ELR (cell line): ENCODE measurements at regions not wholly inside any gene's neighbourhood (a gene's known extent, or its start where the extent isn't known, plus 50 kb on each side); places are given as distances from the start of the nearest gene placed in this dataset.
"Not testable (repeated sequence)": the region's sequence is repeated elsewhere in the genome, so short reads cannot be mapped to it uniquely, and the experiment has no call there.

Source experiments
- DNase-seq: peaks from one replicate; pipeline ENCODE4 v3.0.0-alpha.2; 2015; ENCODE audit warnings: low read depth

GRCh38 chr12:42759622-42760273 is 170.2 kb upstream of the PRICKLE1 start:
- no peak for DNase-seq

- DNase-seq = no peak
Measured at GRCh38 chr12:42758806-42759205, 169.3 kb upstream of the PRICKLE1 start.

- DNase-seq = no peak
Measured at GRCh38 chr12:42757624-42758119, 168.1 kb upstream of the PRICKLE1 start.

- DNase-seq = peak; percentile 91
Measured at GRCh38 chr12:42756841-42757623, 167.5 kb upstream of the PRICKLE1 start.

- no peak for DNase-seq
Measured at GRCh38 chr12:42750356-42750755, 160.8 kb upstream of the PRICKLE1 start.

- no peak for DNase-seq
Measured at GRCh38 chr12:42749239-42749638, 159.7 kb upstream of the PRICKLE1 start.

- DNase-seq = peak; percentile 29
Measured at GRCh38 chr12:42744539-42745182, 155.1 kb upstream of the PRICKLE1 start.

GRCh38 chr12:42742716-42743115 is 153.2 kb upstream of the PRICKLE1 start:
- no peak for DNase-seq

- DNase-seq = peak; percentile 77
Measured at GRCh38 chr12:42741771-42742510, 152.4 kb upstream of the PRICKLE1 start.

GRCh38 chr12:42741091-42741490 is 151.5 kb upstream of the PRICKLE1 start:
- DNase-seq = no peak

- no peak for DNase-seq
Measured at GRCh38 chr12:42737398-42737797, 147.9 kb upstream of the PRICKLE1 start.

- no peak for DNase-seq
Measured at GRCh38 chr12:42735861-42736361, 146.4 kb upstream of the PRICKLE1 start.

- DNase-seq = no peak
Measured at GRCh38 chr12:42733911-42734310, 144.4 kb upstream of the PRICKLE1 start.

GRCh38 chr12:42732908-42733411 is 143.4 kb upstream of the PRICKLE1 start:
- DNase-seq = peak; percentile 21

GRCh38 chr12:42730291-42730690 is 140.7 kb upstream of the PRICKLE1 start:
- no peak for DNase-seq

GRCh38 chr12:42729535-42729900 is 140.0 kb upstream of the PRICKLE1 start:
- DNase-seq = no peak

GRCh38 chr12:42728770-42729534 is 139.4 kb upstream of the PRICKLE1 start:
- no peak for DNase-seq

- DNase-seq = no peak
Measured at GRCh38 chr12:42728287-42728686, 138.7 kb upstream of the PRICKLE1 start.

- peak; percentile 45 for DNase-seq
Measured at GRCh38 chr12:42725809-42726208, 136.3 kb upstream of the PRICKLE1 start.

- DNase-seq = no peak
Measured at GRCh38 chr12:42716491-42716891, 126.9 kb upstream of the PRICKLE1 start.

GRCh38 chr12:42713566-42713965 is 124.0 kb upstream of the PRICKLE1 start:
- not testable (repeated sequence) for DNase-seq
